ENCODE measurements at regions not wholly inside any gene's neighbourhood (a gene's known extent, or its start where the extent isn't known, plus 50 kb on each side); places are given as distances from the start of the nearest gene placed in this dataset.

GRCh38 chr6:112739766-112740165 is 392.6 kb downstream of the RFPL4B start:
- Histone ChIP-seq H3K27ac (no peak overlapping the region), H3K36me3 (no peaks in the 10 kb centered on the region), H3K27me3 (no peaks in the 10 kb centered on the region), H3K4me1 (no peaks in the 10 kb centered on the region), H3K4me3 (no peak overlapping the region), H3K9me3 (no peaks in the 10 kb centered on the region)
- DNase-seq, result no peak
- TF ChIP-seq CTCF (IDR thresholded peaks at IDR 0.05) (no peak), POLR2A (IDR thresholded peaks at IDR 0.05) (no peak)

GRCh38 chr6:112743323-112743722 is 396.2 kb downstream of the RFPL4B start:
- no peaks in the 10 kb centered on the region for H3K27me3 ChIP-seq
- no peak for DNase-seq
- no peak overlapping the region for H3K4me3 ChIP-seq
- H3K9me3 ChIP-seq, result no peaks in the 10 kb centered on the region
- H3K27ac ChIP-seq, result no peak overlapping the region
- H3K4me1 ChIP-seq, result no peaks in the 10 kb centered on the region
- no peaks in the 10 kb centered on the region for H3K36me3 ChIP-seq
- no peak for TF ChIP-seq CTCF (IDR thresholded peaks at IDR 0.05)
- TF ChIP-seq POLR2A (IDR thresholded peaks at IDR 0.05), result no peak

- no peaks in the 10 kb centered on the region for H3K9me3 ChIP-seq
- H3K36me3 ChIP-seq, result no peaks in the 10 kb centered on the region
- TF ChIP-seq POLR2A (IDR thresholded peaks at IDR 0.05) (no peak), CTCF (IDR thresholded peaks at IDR 0.05) (no peak)
- H3K4me3 ChIP-seq, result no peak overlapping the region
- DNase-seq, result no peak
- H3K27ac ChIP-seq, result no peak overlapping the region
- no peaks in the 10 kb centered on the region for H3K4me1 ChIP-seq
- no peaks in the 10 kb centered on the region for H3K27me3 ChIP-seq
Observed at GRCh38 chr6:112744827-112745226, 397.7 kb downstream of the RFPL4B start.

- no peak for TF ChIP-seq POLR2A (IDR thresholded peaks at IDR 0.05)
- no peak for TF ChIP-seq CTCF (IDR thresholded peaks at IDR 0.05)
- H3K4me1 ChIP-seq, result no peaks in the 10 kb centered on the region
- no peak for DNase-seq
- H3K9me3 ChIP-seq, result no peaks in the 10 kb centered on the region
- H3K27me3 ChIP-seq, result no peaks in the 10 kb centered on the region
- H3K4me3 ChIP-seq, result no peak overlapping the region
- H3K36me3 ChIP-seq, result no peaks in the 10 kb centered on the region
- no peak overlapping the region for H3K27ac ChIP-seq
Observed at GRCh38 chr6:112745765-112746164, 398.6 kb downstream of the RFPL4B start.

GRCh38 chr6:112749673-112750072 is 402.5 kb downstream of the RFPL4B start:
- H3K4me3 ChIP-seq, result no peak overlapping the region
- no peak for DNase-seq
- no peak overlapping the region for H3K27ac ChIP-seq
- no peaks in the 10 kb centered on the region for H3K4me1 ChIP-seq
- TF ChIP-seq POLR2A (IDR thresholded peaks at IDR 0.05) (no peak), CTCF (IDR thresholded peaks at IDR 0.05) (no peak)
- H3K9me3 ChIP-seq, result no peaks in the 10 kb centered on the region
- no peaks in the 10 kb centered on the region for H3K36me3 ChIP-seq
- no peaks in the 10 kb centered on the region for H3K27me3 ChIP-seq

- DNase-seq, result no peak
- TF ChIP-seq POLR2A (IDR thresholded peaks at IDR 0.05) (no peak), CTCF (IDR thresholded peaks at IDR 0.05) (no peak)
- H3K36me3 ChIP-seq, result no peaks in the 10 kb centered on the region
- H3K27me3 ChIP-seq, result no peaks in the 10 kb centered on the region
- no peak overlapping the region for H3K4me3 ChIP-seq
- H3K9me3 ChIP-seq, result no peaks in the 10 kb centered on the region
- H3K27ac ChIP-seq, result no peak overlapping the region
- H3K4me1 ChIP-seq, result no peaks in the 10 kb centered on the region
Observed at GRCh38 chr6:112752305-112752704, 405.2 kb downstream of the RFPL4B start.
